ENCODE measurements at regions not wholly inside any gene's neighbourhood (a gene's known extent, or its start where the extent isn't known, plus 50 kb on each side); places are given as distances from the start of the nearest gene placed in this dataset.

GRCh38 chr14:97275276-97275675 lies 478.1 kb downstream of the VRK1 start:
- intact Hi-C loops (cut with micrococcal nuclease), result no loop called here
- Mint-ChIP-seq H3K9me3 (no peaks in the 10 kb centered on the region), H3K27ac (no peak overlapping the region), H3K4me1 (peaks cover 5% of the 10 kb centered on the region), H3K4me3 (no peak overlapping the region), H3K36me3 (ENCODE audit: low read depth) (no peaks in the 10 kb centered on the region), H3K27me3 (peaks cover 17% of the 10 kb centered on the region)
- no peak for DNase-seq

GRCh38 chr14:97276573-97276972 lies 479.4 kb downstream of the VRK1 start:
- peaks cover 5% of the 10 kb centered on the region for H3K4me1 Mint-ChIP-seq
- H3K36me3 Mint-ChIP-seq (ENCODE audit: low read depth), result no peaks in the 10 kb centered on the region
- no peak overlapping the region for H3K27ac Mint-ChIP-seq
- H3K9me3 Mint-ChIP-seq, result no peaks in the 10 kb centered on the region
- H3K4me3 Mint-ChIP-seq, result no peak overlapping the region
- DNase-seq, result no peak
- peaks cover 17% of the 10 kb centered on the region for H3K27me3 Mint-ChIP-seq
- intact Hi-C loops (cut with micrococcal nuclease), result no loop called here

GRCh38 chr14:97277711-97278110 lies 480.5 kb downstream of the VRK1 start:
- no peak for DNase-seq
- H3K27me3 Mint-ChIP-seq, result peaks cover 17% of the 10 kb centered on the region
- no peak overlapping the region for H3K27ac Mint-ChIP-seq

DNA sequence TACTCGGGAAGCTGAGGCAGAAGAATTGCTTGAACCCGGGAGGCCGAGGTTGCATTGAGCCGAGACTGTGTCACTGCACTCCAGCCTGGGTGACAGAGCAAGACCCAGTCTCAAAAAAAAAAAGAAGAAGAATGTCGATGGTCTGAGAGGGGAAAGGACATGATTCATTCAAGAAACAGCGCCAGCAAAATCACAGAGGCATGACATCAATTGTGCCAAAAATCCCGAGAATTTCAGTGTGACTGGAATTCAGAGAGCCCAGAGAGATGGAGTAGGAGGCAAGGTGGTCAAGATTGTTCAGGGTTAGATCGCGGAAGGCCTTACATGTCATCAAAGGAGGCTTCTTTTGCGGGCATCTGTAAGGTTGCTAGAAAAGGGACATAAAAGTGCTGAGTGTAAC lies 483.3 kb downstream of the VRK1 start:
- no peaks in the 10 kb centered on the region for H3K9me3 Mint-ChIP-seq
- no peak for DNase-seq
- H3K27ac Mint-ChIP-seq, result no peak overlapping the region
- peaks cover 14% of the 10 kb centered on the region for H3K27me3 Mint-ChIP-seq
- no peaks in the 10 kb centered on the region for H3K36me3 Mint-ChIP-seq (ENCODE audit: low read depth)
- H3K4me3 Mint-ChIP-seq, result no peak overlapping the region
- H3K4me1 Mint-ChIP-seq, result peaks cover 9% of the 10 kb centered on the region
- intact Hi-C loops (cut with micrococcal nuclease), result no loop called here

More at GRCh38 chr14:97277711-97278110, 480.5 kb downstream of the VRK1 start:
- Mint-ChIP-seq H3K4me3 (no peak overlapping the region), H3K36me3 (ENCODE audit: low read depth) (no peaks in the 10 kb centered on the region), H3K9me3 (no peaks in the 10 kb centered on the region), H3K4me1 (peaks cover 9% of the 10 kb centered on the region)
- intact Hi-C loops (cut with micrococcal nuclease), result no loop called here

DNA sequence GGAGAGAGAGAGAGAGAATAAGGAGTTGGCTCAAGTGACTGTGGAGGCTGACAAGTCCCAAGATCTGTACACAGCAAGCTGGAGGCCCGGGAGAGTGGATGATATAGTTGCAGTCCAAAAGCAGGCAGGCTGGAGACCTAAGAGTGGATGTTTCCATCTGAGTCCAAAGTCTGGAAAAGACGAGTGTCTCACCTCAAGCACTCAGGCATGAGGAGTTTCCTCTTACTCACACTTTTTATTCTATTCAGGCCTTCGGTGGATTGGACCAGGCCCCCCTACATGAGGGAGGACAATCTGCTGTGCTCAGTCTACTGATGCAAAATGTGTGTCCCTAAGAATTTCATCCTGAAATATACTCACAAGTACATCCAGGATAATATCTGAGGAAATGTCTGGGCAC lies 484.6 kb downstream of the VRK1 start:
- Mint-ChIP-seq H3K27ac (no peak overlapping the region), H3K4me1 (peaks cover 6% of the 10 kb centered on the region), H3K9me3 (no peaks in the 10 kb centered on the region), H3K27me3 (peaks cover 19% of the 10 kb centered on the region), H3K4me3 (no peak overlapping the region), H3K36me3 (ENCODE audit: low read depth) (no peaks in the 10 kb centered on the region)
- no peak for DNase-seq
- intact Hi-C loops (cut with micrococcal nuclease), result no loop called here

DNA sequence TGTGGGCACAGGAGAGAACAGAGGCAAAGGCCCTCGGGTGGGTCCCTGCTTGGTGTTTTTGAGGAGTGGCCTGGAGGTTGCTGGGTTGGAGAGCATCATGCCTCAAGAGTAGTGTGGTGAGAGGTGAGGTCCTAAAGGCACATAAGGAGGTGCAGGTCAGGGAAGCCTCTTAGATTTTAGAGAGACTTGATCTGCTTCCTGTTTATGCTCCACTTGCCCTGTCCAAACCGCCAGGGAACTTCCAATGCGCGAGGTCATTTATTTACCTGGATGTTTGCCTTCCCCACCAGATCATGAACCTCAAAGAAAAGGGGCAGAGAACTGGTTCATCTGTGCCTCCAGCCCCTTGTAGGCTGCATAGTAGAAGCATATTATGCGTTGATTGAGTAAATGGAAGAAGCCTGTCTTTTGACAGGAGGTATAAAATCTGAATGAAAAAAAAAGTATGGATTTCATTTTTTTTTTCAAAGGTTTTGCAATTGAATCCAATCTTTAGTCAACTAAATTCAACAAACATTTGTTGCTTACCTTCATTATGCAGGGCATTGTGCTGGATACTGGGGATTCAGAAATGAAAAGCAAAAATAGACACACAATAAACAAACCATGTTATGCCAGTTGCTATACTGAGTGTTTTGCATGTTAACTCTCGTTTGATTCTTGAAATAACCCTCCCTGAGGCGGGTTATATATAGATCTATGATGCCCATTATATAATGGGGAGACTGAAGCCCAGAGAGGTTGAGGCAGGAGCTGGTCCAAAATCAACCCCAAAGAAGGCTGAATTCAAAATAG lies 485.2 kb downstream of the VRK1 start:
- peaks cover 17% of the 10 kb centered on the region for H3K27me3 Mint-ChIP-seq
- H3K4me3 Mint-ChIP-seq, result no peak overlapping the region
- H3K27ac Mint-ChIP-seq, result no peak overlapping the region
- DNase-seq, result no peak
- no peaks in the 10 kb centered on the region for H3K9me3 Mint-ChIP-seq
- intact Hi-C loops (cut with micrococcal nuclease), result no loop called here
- no peaks in the 10 kb centered on the region for H3K36me3 Mint-ChIP-seq (ENCODE audit: low read depth)
- peaks cover 4% of the 10 kb centered on the region for H3K4me1 Mint-ChIP-seq

GRCh38 chr14:97283005-97283403 lies 485.8 kb downstream of the VRK1 start:
- Mint-ChIP-seq H3K4me3 (no peak overlapping the region), H3K27ac (no peak overlapping the region), H3K4me1 (peaks cover 4% of the 10 kb centered on the region), H3K27me3 (peaks cover 17% of the 10 kb centered on the region), H3K9me3 (peaks cover 3% of the 10 kb centered on the region), H3K36me3 (ENCODE audit: low read depth) (no peaks in the 10 kb centered on the region)
- DNase-seq, result no peak
- intact Hi-C loops (cut with micrococcal nuclease), result no loop called here

DNA sequence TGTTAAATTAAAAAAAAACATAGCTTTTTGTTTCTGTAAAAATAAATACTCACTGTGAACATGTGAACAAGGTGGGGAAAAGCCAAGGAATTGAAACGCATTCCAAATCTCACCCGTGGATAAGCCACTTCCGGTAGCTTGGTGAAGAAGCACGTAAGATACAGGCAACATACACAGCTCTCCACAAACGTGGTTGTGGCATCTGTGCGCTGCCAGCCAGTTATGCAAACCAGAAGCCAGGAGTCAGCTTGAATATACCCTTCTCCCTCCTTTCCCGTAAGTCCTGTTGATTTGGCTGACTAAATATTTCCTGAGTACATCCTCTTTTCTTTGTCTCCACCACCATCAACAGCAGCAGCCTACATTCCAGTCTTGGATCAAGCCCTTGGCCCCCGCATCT lies 486.2 kb downstream of the VRK1 start:
- DNase-seq, result no peak
- Mint-ChIP-seq H3K27ac (no peak overlapping the region), H3K4me1 (peaks cover 4% of the 10 kb centered on the region), H3K36me3 (ENCODE audit: low read depth) (no peaks in the 10 kb centered on the region), H3K4me3 (no peak overlapping the region), H3K9me3 (peaks cover 6% of the 10 kb centered on the region), H3K27me3 (peaks cover 17% of the 10 kb centered on the region)
- intact Hi-C loops (cut with micrococcal nuclease), result no loop called here

DNA sequence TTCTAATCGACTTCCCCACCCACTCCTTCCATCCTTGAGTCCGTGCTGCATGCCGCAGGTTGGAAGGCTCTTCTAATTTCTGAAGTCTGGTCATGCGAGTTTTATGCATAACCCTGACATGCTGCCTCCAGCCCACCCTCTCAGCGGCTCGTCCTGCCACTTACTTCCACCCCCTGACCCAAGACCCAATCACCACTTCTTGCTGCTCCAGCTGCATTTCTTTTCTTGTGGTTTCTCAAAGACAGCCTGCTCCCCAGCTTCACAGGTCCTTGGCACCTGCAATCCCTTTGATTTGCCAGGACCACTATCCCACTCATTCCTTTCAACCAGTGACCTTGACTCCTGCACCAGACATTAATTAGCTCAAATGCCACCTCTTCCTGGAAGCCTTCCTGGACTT lies 486.7 kb downstream of the VRK1 start:
- no peaks in the 10 kb centered on the region for H3K36me3 Mint-ChIP-seq (ENCODE audit: low read depth)
- no peak for DNase-seq
- H3K27me3 Mint-ChIP-seq, result peaks cover 22% of the 10 kb centered on the region
- H3K4me3 Mint-ChIP-seq, result no peak overlapping the region
- intact Hi-C loops (cut with micrococcal nuclease), result no loop called here
- H3K9me3 Mint-ChIP-seq, result peaks cover 6% of the 10 kb centered on the region
- H3K4me1 Mint-ChIP-seq, result peaks cover 4% of the 10 kb centered on the region
- H3K27ac Mint-ChIP-seq, result no peak overlapping the region

GRCh38 chr14:97287956-97288355 lies 490.8 kb downstream of the VRK1 start:
- no peak for DNase-seq
- Mint-ChIP-seq H3K27me3 (peaks cover 41% of the 10 kb centered on the region), H3K4me3 (no peak overlapping the region), H3K4me1 (peaks cover 16% of the 10 kb centered on the region), H3K36me3 (ENCODE audit: low read depth) (no peaks in the 10 kb centered on the region), H3K9me3 (peaks cover 6% of the 10 kb centered on the region), H3K27ac (no peak overlapping the region)
- intact Hi-C loops (cut with micrococcal nuclease), result no loop called here

DNA sequence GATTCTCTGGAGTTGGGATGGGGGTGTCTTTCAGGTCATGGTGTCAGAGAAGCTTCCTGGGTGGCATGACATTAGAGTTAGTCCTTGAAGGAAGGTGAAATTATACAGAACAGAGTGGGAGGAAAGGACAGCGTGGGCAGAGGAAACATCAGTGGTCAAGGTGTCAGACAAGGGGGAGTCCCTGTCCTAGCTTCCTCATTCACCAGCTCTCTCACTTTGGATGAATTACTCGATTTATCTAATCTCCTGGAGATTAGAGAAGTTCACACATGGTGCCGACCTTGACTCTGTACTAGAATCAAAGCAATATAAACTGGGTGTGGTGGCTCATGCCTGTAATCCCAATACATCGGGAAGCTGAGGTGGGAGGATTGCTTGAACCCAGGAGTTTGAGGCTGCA lies 492.9 kb downstream of the VRK1 start:
- H3K27ac Mint-ChIP-seq, result no peak overlapping the region
- no peak for DNase-seq
- intact Hi-C loops (cut with micrococcal nuclease), result no loop called here
- peaks cover 62% of the 10 kb centered on the region for H3K27me3 Mint-ChIP-seq
- peaks cover 6% of the 10 kb centered on the region for H3K9me3 Mint-ChIP-seq
- no peaks in the 10 kb centered on the region for H3K36me3 Mint-ChIP-seq (ENCODE audit: low read depth)
- H3K4me3 Mint-ChIP-seq, result no peak overlapping the region
- peaks cover 16% of the 10 kb centered on the region for H3K4me1 Mint-ChIP-seq

GRCh38 chr14:97290977-97291376 lies 493.8 kb downstream of the VRK1 start:
- H3K9me3 Mint-ChIP-seq, result peaks cover 6% of the 10 kb centered on the region
- no peak overlapping the region for H3K27ac Mint-ChIP-seq
- no peaks in the 10 kb centered on the region for H3K36me3 Mint-ChIP-seq (ENCODE audit: low read depth)
- no peak for DNase-seq
- no peak overlapping the region for H3K4me3 Mint-ChIP-seq
- H3K27me3 Mint-ChIP-seq, result peaks cover 58% of the 10 kb centered on the region
- peaks cover 16% of the 10 kb centered on the region for H3K4me1 Mint-ChIP-seq
- intact Hi-C loops (cut with micrococcal nuclease), result no loop called here

DNA sequence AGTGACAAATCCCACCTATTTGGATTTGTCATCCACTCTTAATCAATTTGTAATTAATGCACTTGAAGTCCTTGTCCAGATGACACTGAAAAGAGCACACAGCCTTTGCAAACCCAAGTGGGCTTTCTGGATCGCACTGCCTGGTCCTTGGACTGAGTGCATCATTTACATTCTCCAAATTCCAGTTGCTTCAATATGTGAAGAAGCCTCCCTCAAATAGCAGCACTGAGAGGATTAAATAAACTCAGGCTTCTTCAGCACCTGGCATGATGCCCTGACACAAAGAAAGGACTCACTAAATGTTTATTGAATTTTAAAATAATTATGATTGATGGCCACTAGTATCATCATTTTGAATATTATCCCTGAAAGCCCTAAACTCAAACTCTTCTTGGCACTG lies 496.5 kb downstream of the VRK1 start:
- H3K4me1 Mint-ChIP-seq, result peaks cover 19% of the 10 kb centered on the region
- H3K36me3 Mint-ChIP-seq (ENCODE audit: low read depth), result no peaks in the 10 kb centered on the region
- H3K9me3 Mint-ChIP-seq, result no peaks in the 10 kb centered on the region
- intact Hi-C loops (cut with micrococcal nuclease), result no loop called here
- H3K4me3 Mint-ChIP-seq, result no peak overlapping the region
- H3K27me3 Mint-ChIP-seq, result peaks cover 53% of the 10 kb centered on the region
- no peak for DNase-seq
- no peak overlapping the region for H3K27ac Mint-ChIP-seq

DNA sequence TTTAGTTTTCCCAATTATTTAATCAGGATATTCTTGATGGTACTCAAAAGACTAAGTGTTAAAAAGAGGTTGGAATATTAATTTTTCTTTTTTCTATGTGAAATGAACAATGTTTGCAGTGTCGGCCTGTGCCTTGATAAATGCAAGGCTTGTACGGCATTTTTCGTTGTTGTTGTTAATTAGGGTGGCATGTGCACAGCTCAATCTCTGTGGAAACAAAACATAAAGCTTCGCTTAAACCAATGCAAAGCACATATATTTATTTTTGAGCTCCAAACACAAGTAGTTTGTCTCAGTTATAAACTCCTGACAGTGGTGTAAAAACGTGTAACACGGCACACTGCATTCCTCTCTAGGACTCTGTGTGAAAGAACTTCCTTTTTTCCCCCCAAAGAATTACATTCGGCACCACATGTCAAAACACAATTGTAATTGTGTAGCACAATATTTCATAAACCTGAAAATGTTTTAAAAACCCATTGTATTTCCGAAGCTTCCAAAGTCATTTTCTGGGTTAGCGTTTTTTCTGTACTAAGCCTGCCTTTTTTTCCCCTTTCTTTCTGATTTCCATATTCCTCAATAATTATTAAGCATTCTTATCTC lies 498.0 kb downstream of the VRK1 start:
- intact Hi-C loops (cut with micrococcal nuclease), result no loop called here
- no peaks in the 10 kb centered on the region for H3K9me3 Mint-ChIP-seq
- no peak overlapping the region for H3K27ac Mint-ChIP-seq
- H3K4me3 Mint-ChIP-seq, result no peak overlapping the region
- no peaks in the 10 kb centered on the region for H3K36me3 Mint-ChIP-seq (ENCODE audit: low read depth)
- H3K4me1 Mint-ChIP-seq, result peaks cover 16% of the 10 kb centered on the region
- DNase-seq, result no peak
- peaks cover 51% of the 10 kb centered on the region for H3K27me3 Mint-ChIP-seq

DNA sequence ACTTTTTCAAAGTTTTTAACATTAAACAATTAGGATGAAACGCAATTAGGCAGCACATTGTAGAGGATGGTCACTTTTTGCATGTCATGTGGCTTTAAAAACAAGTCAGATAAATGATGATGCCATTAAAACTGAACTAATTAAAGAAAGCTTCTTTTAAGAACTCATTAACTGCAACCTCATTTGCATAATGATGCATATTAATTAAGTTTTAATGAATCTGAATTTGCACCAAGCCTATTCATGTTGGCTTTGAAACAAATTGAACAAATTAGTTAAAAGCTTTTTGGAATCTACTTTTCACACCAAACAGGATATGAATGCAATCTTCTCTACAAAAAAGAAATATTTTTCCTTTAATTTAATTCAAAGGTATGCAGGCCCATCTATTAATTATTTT lies 499.0 kb downstream of the VRK1 start:
- no peak overlapping the region for H3K27ac Mint-ChIP-seq
- peaks cover 10% of the 10 kb centered on the region for H3K4me1 Mint-ChIP-seq
- no peak overlapping the region for H3K4me3 Mint-ChIP-seq
- intact Hi-C loops (cut with micrococcal nuclease), result no loop called here
- DNase-seq, result no peak
- no peaks in the 10 kb centered on the region for H3K36me3 Mint-ChIP-seq (ENCODE audit: low read depth)
- H3K9me3 Mint-ChIP-seq, result no peaks in the 10 kb centered on the region
- H3K27me3 Mint-ChIP-seq, result peaks cover 46% of the 10 kb centered on the region

Measured in activated CD4-positive, alpha-beta T cell treated with anti-CD3 and anti-CD28 coated beads, Interleukin-2, amount 10 ng/mL, durations not matched to agents 24 days and 14 days (primary cell).